GM19239 (cell line): ENCODE measurements at regions not wholly inside any gene's neighbourhood (a gene's known extent, or its start where the extent isn't known, plus 50 kb on each side); places are given as distances from the start of the nearest gene placed in this dataset.
"Not testable (repeated sequence)": the region's sequence is repeated elsewhere in the genome, so short reads cannot be mapped to it uniquely, and the experiment has no call there.

Experiments
- DNase-seq: peaks from one replicate; pipeline ENCODE4 v3.0.0; 2011; ENCODE audit warnings: low spot score; ENCODE audit not compliant: insufficient read length
- FAIRE-seq: peaks from 2 replicates; lab custom pipeline; 2011; peaks lifted over from hg19 to GRCh38; lab: Jason Lieb, UNC

- no peak for FAIRE-seq
- DNase-seq: no peak
Measured at GRCh38 chr5:60036192-60036938, 142.8 kb upstream of the PDE4D start.

- DNase-seq: no peak
- no peak for FAIRE-seq
Measured at GRCh38 chr5:60026161-60026560, 132.6 kb upstream of the PDE4D start.

GRCh38 chr5:60024104-60024503, 130.6 kb upstream of the PDE4D start:
- DNase-seq (no peak), FAIRE-seq (no peak)

- no peak for FAIRE-seq
- no peak for DNase-seq
Measured at GRCh38 chr5:60023255-60023654, 129.7 kb upstream of the PDE4D start.

GRCh38 chr5:60020457-60020856, 126.9 kb upstream of the PDE4D start:
- no peak for FAIRE-seq
- no peak for DNase-seq

- not testable (repeated sequence) for FAIRE-seq, DNase-seq
Measured at GRCh38 chr5:60018960-60019359, 125.4 kb upstream of the PDE4D start.

- DNase-seq (no peak), FAIRE-seq (no peak)
Measured at GRCh38 chr5:60018091-60018490, 124.6 kb upstream of the PDE4D start.

- no peak for FAIRE-seq
- no peak for DNase-seq
Measured at GRCh38 chr5:60014331-60014730, 120.8 kb upstream of the PDE4D start.

- DNase-seq (no peak), FAIRE-seq (no peak)
Measured at GRCh38 chr5:60010853-60011252, 117.3 kb upstream of the PDE4D start.

- FAIRE-seq (no peak), DNase-seq (no peak)
Measured at GRCh38 chr5:60010328-60010727, 116.8 kb upstream of the PDE4D start.

GRCh38 chr5:60007729-60008128, 114.2 kb upstream of the PDE4D start:
- no peak for FAIRE-seq
- no peak for DNase-seq

- FAIRE-seq (no peak), DNase-seq (no peak)
Measured at GRCh38 chr5:59999056-59999455, 105.5 kb upstream of the PDE4D start.

GRCh38 chr5:59992206-59992605, 98.7 kb upstream of the PDE4D start:
- FAIRE-seq (no peak), DNase-seq (no peak)

GRCh38 chr5:59988396-59988795, 94.9 kb upstream of the PDE4D start:
- DNase-seq (no peak), FAIRE-seq (no peak)

- DNase-seq (no peak), FAIRE-seq (no peak)
Measured at GRCh38 chr5:59976342-59976741, 82.8 kb upstream of the PDE4D start.

- no peak for DNase-seq
- FAIRE-seq: no peak
Measured at GRCh38 chr5:59972043-59972442, 78.5 kb upstream of the PDE4D start.

GRCh38 chr5:59959330-59959729, 65.8 kb upstream of the PDE4D start:
- DNase-seq (no peak), FAIRE-seq (no peak)

- no peak for FAIRE-seq
- DNase-seq: no peak
Measured at GRCh38 chr5:59956130-59956783, 62.7 kb upstream of the PDE4D start.

GRCh38 chr5:59955241-59955640, 61.7 kb upstream of the PDE4D start:
- no peak for FAIRE-seq
- no peak for DNase-seq

- no peak for DNase-seq
- no peak for FAIRE-seq
Measured at GRCh38 chr5:59943452-59944113, 50.1 kb upstream of the PDE4D start.
